ENCODE measurements at regions not wholly inside any gene's neighbourhood (a gene's known extent, or its start where the extent isn't known, plus 50 kb on each side); places are given as distances from the start of the nearest gene placed in this dataset.

GRCh38 chr3:147680837-147681483, 271.8 kb downstream of the ZIC1 start:
- H3K4me3 ChIP-seq, result no peak overlapping the region
- WGBS, 4 donors, result 24 to 40% (median 29%) methylated on average over 6 of the region's 6 CpGs
- TF ChIP-seq POLR2A (IDR thresholded peaks at IDR 0.05), result no peak
- TF ChIP-seq, protein P1, sequence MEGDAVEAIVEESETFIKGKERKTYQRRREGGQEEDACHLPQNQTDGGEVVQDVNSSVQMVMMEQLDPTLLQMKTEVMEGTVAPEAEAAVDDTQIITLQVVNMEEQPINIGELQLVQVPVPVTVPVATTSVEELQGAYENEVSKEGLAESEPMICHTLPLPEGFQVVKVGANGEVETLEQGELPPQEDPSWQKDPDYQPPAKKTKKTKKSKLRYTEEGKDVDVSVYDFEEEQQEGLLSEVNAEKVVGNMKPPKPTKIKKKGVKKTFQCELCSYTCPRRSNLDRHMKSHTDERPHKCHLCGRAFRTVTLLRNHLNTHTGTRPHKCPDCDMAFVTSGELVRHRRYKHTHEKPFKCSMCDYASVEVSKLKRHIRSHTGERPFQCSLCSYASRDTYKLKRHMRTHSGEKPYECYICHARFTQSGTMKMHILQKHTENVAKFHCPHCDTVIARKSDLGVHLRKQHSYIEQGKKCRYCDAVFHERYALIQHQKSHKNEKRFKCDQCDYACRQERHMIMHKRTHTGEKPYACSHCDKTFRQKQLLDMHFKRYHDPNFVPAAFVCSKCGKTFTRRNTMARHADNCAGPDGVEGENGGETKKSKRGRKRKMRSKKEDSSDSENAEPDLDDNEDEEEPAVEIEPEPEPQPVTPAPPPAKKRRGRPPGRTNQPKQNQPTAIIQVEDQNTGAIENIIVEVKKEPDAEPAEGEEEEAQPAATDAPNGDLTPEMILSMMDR (IDR thresholded peaks at IDR 0.05), result no peak
- H3K27ac ChIP-seq, result peak overlapping the region in 8 of 12 donors; percentile 35 to 77 (median 62)
- H3K36me3 ChIP-seq, result no peaks in the 10 kb centered on the region
- DNase-seq, result peak; percentile 52 to 82 (median 67)
- ATAC-seq, result peak; percentile 98 to 100 (median 100)
- peaks cover 0 to 8% (median 0%) of the 10 kb centered on the region in 12 donors for H3K4me1 ChIP-seq
- intact Hi-C loops (cut with DNase I), result no loop called here
- peaks cover 0 to 8% (median 0%) of the 10 kb centered on the region in 12 donors for H3K9me3 ChIP-seq
- H3K27me3 ChIP-seq, result no peaks in the 10 kb centered on the region

- DNase-seq (no peak), ATAC-seq (no peak)
- no peaks in the 10 kb centered on the region for H3K36me3 ChIP-seq
- TF ChIP-seq, protein P1 (IDR thresholded peaks at IDR 0.05), result no peak
- TF ChIP-seq POLR2A (IDR thresholded peaks at IDR 0.05), result no peak
- no peak overlapping the region for H3K27ac ChIP-seq
- WGBS, 4 donors, result 92 to 100% (median 99%) methylated on average over 1 of the region's 1 CpG
- intact Hi-C loops (cut with DNase I), result no loop called here
- no peaks in the 10 kb centered on the region for H3K4me1 ChIP-seq
- peaks cover 0 to 3% (median 0%) of the 10 kb centered on the region in 12 donors for H3K9me3 ChIP-seq
- no peak overlapping the region for H3K4me3 ChIP-seq
- no peaks in the 10 kb centered on the region for H3K27me3 ChIP-seq
These were observed 279.7 kb downstream of the ZIC1 start for GRCh38 chr3:147688868-147689267.

DNA sequence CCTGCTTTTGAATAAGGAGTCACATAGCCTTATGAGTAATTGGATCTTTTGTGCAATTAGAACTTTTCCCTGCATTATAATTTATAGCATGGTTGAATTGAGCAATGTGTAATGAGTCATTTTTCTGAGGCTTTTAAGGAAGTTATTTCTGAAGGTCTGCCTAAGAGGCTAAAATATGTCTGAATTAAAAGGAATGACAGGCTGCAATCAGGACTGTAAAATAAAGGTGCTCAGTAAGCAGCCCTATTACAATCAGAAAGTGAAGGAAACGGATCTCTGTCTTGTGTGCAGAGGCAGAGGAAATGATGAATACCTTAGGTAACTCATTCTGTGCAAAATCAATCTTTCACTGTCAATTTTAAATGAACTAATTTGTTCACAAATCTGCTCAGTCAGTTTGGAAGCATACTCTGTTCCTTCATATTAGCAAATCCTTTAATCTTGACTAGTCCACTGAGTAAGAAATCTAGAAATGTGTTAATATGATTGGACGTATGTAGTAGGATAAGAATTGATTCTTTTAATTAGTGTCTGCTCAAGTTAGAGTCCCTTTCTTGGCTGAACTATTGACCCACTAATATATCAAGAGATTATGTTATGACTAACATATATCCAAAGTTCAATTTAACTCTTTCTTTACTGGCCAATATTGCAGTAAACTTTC, 290.1 kb downstream of the ZIC1 start:
- intact Hi-C loops (cut with DNase I), result no loop called here
- 72 to 88% (median 83%) methylated on average over 2 of the region's 2 CpGs for WGBS, 4 donors
- no peak for TF ChIP-seq POLR2A (IDR thresholded peaks at IDR 0.05)
- TF ChIP-seq, protein P1 (IDR thresholded peaks at IDR 0.05), result no peak

GRCh38 chr3:147701195-147701594, 292.0 kb downstream of the ZIC1 start:
- Histone ChIP-seq H3K27ac (peak overlapping the region in 6 of 12 donors; percentile 3 to 55 (median 27)), H3K36me3 (no peaks in the 10 kb centered on the region), H3K4me3 (no peak overlapping the region), H3K27me3 (no peaks in the 10 kb centered on the region), H3K4me1 (peaks cover 0 to 26% (median 4%) of the 10 kb centered on the region in 12 donors), H3K9me3 (no peaks in the 10 kb centered on the region)
- ATAC-seq, result peak; percentile 83 to 87 (median 85)
- DNase-seq, result no peak
- WGBS, 4 donors, result 18 to 52% (median 41%) methylated on average over 2 of the region's 2 CpGs
- intact Hi-C loops (cut with DNase I), result no loop called here
- no peak for TF ChIP-seq POLR2A (IDR thresholded peaks at IDR 0.05)
- TF ChIP-seq, protein P1 (IDR thresholded peaks at IDR 0.05), result no peak

More for the DNA sequence above, 290.1 kb downstream of the ZIC1 start:
- DNase-seq (no peak), ATAC-seq (no peak)
- Histone ChIP-seq H3K27me3 (no peaks in the 10 kb centered on the region), H3K27ac (no peak overlapping the region), H3K4me3 (no peak overlapping the region), H3K36me3 (no peaks in the 10 kb centered on the region), H3K9me3 (no peaks in the 10 kb centered on the region), H3K4me1 (peaks cover 0 to 18% (median 3%) of the 10 kb centered on the region in 12 donors)
